HG03060 (cell line): ENCODE measurements at regions not wholly inside any gene's neighbourhood (a gene's known extent, or its start where the extent isn't known, plus 50 kb on each side); places are given as distances from the start of the nearest gene placed in this dataset.

Experiments
- ATAC-seq: cut with Tn5 transposase; IDR thresholded peaks from one replicate; pipeline ENCODE4 v1.9.1; 2021; ENCODE audit warnings: low read depth, moderate number of reproducible peaks; ENCODE audit not compliant: unreplicated experiment

DNA sequence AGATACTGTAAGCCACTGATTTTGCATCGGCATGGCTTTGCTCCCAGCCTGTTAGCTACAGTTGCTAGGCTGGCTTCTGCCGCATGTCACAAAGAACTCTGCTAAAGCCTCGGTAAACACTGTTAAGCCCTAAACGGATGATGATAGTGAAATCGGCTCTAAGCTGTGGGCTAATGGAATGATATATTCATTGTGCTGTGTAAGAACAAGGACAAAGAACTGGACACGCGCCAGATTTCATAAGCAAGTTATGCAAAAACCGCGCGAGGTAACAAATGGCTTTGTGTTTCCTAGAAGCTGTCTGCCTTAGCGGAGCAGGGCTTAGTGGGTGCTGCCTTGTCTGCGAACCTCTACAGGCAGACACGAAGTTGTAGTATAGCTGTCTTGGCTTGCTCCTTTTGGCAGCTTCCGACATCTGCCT lies 331.3 kb upstream of the COBL start:
- no peak for ATAC-seq

DNA sequence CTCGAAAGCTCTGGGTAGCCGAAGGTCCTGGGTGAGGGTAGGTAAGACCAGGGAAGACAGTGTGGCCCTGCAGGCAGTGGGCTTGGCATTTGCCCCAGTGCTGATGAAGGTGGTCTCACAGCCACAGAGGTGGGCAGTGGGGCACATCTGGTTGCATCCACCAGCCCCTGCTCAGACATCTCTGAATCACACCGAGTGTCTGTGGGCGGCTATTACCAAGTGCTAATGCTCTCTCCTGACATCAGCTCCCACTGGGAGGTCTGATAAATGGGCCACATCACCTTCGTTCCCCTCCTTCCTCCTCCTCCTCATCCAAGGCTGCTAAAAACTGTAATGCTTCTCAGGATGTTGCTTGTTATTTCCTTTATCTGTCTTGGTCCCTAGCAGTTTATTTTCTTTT lies 330.9 kb upstream of the COBL start:
- ATAC-seq, result no peak

DNA sequence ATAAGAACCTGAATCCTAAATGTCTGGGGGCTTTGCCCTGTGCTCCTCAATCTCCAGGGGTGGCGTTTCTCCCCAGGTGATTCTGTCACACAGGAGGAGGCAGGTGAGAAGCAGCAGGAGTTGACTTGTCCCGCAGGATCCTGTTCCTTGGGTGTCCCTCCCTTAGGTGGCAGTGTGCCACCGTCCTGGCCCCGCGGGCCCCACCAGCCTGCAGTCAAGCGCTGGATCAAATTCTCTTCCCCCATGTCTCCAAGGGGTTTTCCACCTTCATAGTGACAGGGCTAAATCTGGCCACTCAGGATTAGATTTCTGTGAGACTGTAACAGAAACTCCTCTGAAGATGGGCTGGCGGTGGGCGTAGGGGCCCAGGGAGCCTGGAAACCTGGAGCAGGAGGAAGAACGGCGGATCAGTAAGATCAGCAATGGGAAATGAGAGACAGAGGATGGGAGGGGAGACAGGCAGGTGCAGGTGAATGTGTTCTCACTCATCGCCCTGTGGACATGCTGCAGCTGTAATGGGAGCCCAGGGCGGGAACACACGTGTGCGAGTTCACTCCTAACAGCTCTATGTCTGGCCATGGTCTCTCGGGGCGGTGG lies 329.2 kb upstream of the COBL start:
- ATAC-seq, result no peak

DNA sequence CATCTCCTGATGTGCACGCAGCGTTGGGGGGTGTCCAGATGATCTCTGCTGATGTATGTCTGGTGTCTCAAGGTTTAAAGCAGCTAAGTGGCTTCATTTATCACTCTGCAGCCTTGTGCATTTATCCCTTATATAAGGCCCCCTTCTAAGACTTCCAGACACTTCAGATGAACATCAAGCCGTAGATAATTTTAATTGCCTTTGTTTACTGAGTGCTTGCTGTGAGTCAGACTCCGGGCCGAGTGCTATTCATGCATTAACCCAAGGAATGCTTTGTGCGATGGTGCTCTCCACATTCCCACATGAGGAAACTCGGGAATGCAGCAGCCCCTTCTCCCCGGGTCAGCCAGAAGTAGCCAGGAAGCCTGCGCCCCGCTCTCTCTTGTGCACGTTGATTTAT lies 328.6 kb upstream of the COBL start:
- ATAC-seq, result no peak

DNA sequence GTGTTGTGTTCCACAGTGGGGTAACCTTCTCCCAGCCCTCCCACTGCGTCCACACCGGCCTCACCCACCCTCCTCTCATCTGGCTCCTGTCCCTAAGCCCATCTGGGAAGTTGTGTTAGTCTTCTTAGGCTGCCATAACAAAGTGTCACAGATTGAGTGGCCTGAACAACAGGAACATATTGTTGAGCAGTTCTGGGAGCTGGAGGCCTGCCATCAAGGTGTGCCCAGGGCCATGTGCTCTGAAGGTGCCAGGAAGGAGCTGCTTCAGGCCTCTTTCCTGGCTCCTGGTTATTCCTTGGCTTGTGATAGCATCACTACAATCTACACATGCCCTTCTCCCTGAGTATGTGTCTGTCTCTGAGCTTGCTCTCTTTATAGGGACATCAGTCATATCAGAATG lies 327.6 kb upstream of the COBL start:
- no peak for ATAC-seq

DNA sequence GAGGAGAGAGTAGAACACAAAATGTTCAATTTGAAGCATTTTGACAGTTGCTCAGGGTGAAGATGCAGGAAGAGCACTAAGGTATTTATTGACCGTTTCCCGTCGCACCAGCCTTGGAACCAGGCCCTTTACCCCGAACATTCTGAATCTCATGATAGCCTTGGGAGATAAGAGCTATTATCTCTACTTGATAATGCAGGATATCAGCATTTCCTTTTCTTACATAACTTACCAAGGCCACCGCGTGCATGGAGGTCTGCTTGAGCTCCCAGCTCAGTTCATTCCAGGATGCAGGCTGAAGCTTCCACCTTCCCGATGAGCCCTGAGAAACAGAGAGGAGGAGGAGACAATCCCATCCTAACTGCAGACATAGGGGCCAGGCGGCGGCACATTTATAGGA lies 324.2 kb upstream of the COBL start:
- ATAC-seq, result no peak

DNA sequence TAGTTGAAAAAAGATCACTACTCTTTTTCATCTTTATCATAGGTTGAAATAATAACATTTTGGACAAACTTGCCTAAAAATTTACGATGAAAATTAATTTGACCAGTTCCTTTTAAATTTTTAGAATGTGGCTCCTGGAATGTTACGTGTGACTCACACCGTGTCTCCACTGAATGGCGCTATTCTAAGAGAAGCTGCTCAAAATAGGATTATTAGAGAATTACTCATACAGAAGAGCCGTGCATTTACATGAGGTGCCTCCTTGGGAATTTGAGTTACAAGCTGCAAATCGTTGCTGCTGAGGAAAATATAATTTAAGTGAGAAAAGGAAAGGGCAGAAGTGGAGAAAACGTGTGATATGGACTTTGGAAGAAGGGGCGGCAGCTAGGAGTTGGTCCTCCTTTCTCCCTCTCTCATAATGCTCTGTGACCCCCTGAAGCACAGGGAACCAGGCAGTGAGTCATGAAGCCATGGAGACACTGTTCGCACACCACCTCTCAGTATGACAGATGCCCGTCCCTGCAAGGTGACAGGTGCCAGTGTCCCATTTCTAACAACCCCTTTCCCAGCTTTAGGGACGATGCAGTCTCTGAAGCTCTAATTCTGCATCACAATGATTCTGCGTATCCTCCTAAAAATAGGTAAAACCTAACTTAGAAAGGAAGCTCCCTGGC lies 323.2 kb upstream of the COBL start:
- no peak for ATAC-seq

DNA sequence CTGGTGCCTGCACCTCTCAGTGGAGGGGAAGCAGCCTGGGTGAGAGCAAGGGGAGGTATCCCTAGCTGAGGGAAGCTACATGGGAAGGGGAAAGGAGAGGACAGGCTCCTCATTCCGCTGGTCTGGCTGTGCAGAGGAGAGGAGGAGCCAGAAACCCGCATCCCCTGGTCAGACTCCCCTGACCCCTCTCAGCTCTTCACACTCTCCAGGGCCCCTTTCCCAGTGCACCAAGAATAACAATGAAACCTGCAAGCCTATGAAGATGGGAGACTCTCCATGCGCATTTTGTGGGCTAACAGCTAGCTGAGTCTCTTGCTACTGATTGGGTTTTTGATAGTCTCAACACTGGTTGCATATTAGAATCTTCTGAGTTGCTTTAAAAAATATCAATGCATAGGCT lies 319.9 kb upstream of the COBL start:
- no peak for ATAC-seq

DNA sequence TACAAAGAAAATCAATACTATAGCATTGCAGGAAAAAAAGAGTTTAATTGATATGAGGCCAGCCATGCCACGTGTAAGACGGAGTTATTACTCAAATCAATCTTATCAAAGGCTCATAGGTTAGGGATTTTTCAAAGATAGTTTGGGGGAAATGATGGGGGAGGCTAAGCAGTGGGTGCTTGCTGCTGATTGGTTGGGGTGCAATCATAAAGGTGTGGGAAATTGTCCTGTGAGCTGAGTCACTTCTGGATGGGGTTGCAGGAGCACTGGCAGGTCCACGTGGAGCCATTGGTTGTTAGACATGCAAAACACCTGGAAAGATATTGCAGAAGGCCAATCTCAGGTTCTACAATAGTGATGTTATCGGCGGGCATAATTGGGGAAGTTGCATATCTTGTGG lies 319.2 kb upstream of the COBL start:
- no peak for ATAC-seq

DNA sequence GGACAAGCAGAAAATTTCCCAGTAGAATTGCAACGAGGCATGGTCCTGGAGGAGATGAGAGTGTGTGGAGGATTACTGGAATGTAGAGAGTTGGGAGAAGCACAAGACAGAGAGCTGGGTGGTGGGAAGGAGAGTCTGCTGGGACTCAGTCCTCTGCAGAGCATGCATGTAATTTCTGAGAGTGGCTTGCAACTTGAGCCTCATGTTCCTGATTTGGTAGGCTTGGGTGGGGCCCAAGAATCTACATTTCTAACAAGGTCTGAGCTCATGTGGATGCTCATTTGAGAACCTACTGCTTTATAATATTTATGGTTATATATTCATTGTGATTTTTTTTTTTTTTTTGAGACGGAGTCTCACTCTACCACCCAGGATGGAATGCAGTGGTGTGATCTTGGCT lies 317.9 kb upstream of the COBL start:
- ATAC-seq, result no peak

DNA sequence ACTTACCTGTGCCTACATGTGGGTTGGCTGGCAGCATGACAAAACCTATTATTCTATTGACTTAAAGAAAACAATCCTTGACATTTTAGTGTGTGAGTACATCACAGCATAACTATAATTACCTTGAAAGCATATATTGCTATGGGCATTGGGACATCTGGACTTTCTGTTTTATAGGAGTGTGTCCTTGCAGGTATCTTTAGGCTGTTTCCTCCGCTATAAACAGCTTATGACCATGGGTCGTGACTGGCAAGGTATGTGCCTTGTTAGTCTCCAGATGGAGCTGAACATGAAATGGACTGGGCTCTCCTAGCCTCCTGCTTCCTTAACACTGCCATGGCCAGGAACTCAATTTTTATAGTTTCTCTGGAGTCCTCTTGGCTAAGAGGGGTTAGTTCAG lies 317.4 kb upstream of the COBL start:
- no peak for ATAC-seq

DNA sequence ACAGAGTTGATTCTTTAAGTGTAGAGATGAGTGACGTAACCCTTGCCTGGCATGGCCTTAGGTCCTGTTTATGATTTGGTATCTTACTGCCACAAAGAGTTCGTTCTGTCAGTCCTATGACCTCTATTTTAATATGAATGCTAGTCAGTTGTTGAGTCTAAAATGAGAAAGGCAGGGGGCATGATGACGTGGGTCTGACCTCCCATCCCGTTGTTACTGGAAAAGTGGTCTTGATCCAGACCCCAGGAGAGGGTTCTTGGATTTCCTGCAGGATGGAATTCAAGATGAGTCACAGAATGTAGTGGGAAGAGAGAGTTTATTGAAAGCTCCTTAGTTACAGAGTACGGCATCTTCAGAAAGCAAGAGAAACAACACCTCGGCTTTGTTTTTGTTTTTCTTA lies 317.0 kb upstream of the COBL start:
- no peak for ATAC-seq

DNA sequence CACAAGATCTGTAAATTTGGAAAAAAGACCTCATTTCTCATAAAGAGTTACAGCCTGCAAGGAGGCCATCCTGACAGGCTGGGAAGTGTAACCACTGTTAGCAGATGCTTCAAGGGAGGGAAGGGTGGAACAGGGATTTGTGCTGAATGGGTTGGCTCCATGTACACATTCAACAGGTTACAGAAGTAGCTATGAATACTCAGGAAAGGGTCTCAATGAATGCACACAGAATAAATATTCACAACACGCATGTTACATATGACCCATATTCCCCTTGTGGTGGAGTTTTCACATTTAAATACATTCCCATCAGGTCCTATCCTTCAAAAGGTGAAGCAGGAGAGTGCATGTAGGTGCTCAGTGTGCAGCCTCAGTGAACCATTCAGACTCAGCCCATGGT lies 316.4 kb upstream of the COBL start:
- ATAC-seq, result no peak

DNA sequence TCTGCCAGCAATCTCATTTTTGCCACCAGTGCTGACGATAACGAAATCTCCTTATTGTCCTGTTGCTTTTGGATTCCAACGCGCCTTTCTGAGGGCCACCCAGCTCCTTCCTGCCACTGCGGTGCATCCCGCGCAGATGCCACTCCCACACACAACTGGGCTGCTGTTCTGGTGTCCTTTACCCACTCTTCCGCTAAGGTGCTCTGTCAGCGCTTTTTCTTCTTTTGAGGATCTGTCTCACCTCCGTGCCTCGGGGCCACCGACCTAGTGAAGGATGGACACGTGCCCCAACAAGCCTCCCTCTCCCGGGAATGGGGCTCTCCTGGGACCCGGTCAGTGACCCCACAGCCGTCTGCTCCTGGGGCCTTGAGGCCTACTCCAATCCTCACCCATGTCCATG lies 314.3 kb upstream of the COBL start:
- ATAC-seq, result no peak

DNA sequence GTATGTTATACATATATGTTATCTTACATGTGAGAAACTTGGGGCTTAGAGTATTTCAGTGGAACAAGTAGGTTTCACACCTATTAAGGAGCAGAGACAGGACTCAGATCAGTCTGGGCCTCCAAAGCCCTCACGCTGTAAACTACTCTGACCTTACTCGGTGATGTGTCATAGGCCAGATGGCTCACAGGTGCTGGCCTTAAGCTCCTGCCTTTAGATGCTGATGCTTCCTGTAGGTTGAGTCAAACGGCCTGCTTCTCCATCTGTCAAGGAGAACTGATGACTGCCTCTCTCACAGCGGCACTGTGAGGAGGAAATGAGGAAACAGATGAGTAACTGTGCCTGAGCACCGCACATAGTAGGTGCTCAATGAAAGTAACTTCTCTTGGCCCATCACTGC lies 312.6 kb upstream of the COBL start:
- no peak for ATAC-seq

DNA sequence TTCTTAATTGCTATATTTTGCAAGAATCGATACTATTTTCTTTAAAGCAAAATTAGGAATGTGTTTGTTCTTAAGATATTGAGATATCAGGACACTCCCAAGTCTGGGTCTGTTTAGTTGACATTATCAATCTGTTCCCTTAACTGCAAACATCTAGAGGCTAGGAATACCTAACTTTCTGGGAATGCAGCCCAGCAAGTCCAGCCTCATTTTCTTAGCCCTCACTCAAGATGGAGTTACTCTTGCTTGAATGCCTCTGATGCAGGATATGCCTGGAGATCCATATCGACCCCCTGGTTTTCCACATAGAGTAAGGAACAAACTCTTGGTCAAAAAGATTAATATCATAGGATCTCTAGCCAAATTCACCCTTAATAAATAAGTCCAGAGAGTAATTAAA lies 305.3 kb upstream of the COBL start:
- no peak for ATAC-seq

DNA sequence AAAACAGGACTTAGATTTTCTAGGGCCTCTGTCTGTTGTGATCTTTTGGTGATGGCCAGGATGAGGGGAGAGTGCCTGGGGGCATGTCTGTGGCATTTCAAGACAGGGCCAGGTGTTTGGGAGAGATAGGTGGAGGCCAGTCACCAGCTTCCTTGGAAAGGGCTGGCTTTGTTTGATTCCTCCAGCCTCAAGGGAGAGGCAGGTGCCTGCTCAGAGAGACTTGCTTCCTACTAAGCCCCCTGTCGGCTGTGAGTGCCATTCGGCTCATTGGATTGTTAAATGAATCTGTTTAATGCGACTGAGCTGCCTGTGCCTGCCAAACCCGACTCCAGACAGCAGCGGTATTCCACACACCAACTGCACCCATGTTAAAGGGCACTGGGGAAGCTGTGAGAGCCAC lies 304.1 kb upstream of the COBL start:
- no peak for ATAC-seq

DNA sequence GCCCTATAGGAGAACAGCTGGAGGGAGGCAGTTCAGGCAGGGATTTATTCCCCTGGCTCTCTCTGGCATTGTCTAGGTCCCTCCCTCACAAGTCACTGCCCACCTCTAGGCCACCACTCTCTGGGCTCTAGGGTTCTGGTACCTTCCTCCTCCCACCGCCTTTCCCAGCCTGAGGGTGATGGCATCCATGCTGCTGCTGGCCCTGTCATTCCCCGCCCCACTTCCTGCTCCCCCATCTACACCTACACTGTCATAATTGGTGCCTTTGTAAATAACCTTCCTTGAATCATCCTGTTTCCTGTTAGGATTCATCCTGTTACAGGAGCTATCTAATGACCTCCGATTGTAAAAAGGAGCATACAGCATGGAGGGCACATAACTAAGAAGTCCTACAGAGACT lies 303.3 kb upstream of the COBL start:
- ATAC-seq, result no peak

DNA sequence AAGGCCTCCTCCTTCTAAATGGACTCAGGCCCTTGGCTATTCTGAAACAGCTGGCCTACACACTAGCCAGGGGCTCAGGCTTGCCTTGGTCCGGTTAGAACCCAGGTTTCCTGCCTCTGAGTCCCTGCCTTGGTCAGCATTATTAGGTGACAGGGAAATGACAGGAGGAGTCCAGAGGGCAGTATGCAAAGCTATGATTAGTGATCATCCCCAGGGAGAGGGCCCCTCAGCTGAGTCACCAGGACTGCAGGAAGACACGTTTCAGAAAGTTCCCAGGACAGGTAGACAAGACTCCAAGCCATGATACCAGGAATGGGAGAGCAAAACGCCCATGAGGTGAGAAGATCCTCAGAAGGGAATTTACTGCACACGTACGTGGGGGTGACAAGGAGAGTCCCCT lies 301.1 kb upstream of the COBL start:
- no peak for ATAC-seq

DNA sequence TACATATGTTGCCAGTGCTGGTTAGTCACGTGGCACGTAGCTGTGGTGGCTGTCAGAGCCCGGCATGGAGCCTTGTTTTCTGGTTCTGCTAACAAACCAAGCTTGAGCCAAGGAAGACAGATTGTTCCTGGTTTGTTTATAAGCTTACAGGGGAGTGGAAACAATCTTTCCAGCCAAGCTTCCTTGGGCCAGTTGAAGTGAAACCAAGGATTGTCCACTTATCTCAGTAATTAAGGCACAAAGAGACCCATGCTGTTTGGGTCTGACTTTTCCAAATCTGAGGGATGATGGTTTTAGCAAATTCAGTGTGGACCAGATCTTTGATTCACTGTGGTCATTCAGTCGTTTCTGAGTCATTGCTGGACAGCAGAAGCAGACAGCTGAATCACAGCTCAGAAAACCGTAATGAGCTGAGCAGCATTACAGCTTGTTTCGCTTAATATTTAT lies 297.3 kb upstream of the COBL start:
- no peak for ATAC-seq

DNA sequence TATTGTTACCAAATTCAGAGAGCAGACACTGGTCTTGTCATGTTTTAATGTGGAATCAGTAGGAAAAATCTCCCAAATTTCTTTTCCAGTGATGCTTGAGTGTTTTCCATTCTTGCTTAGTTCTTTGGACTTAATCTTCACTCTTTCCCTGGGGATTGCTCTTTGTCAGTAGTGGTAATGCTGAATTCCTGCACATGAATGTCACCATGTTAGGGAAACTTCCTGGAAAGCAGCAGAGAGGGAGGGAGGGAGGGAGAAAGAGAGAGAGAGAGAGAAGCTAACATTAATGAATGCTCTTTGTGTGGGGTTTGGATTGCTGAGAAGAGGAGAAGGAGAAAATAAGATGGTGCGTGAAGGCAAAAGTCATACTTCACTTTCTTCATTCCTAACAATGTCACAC lies 295.3 kb upstream of the COBL start:
- ATAC-seq, result no peak

DNA sequence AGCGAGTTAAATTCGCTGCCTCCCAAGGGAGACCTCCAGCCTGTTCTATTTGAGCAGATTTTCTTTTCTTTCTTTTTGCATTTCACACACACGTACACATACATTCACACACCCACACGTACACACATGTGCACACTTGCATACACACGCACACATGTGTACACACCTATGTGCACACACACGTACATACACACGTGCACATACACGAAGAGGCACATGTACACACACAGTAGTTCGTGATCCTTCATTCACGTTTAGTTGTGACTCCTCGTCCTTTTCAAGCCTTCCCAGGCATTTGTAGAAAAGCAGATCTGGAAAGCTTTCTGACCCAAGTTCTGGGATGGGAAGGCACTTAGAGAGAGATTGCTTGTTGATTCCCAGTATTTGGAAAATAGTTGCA lies 290.8 kb upstream of the COBL start:
- no peak for ATAC-seq
